K562 (cell line): ENCODE measurements at regions not wholly inside any gene's neighbourhood (a gene's known extent, or its start where the extent isn't known, plus 50 kb on each side); places are given as distances from the start of the nearest gene placed in this dataset.
"Not testable (repeated sequence)": the region's sequence is repeated elsewhere in the genome, so short reads cannot be mapped to it uniquely, and the experiment has no call there.

Experiments used
- ATAC-seq: fragments of 200-7000 bp; cut with Tn5 transposase; 3 replicates; pipeline ENCODE4 v1.9.1; 2020; ENCODE audit warnings: moderate library complexity
- BruUV-seq: library from RNA; stranded (reverse); fragments of 400-500 nt; replicated peaks from 2 replicates; lab custom pipeline; 2021; lab: Mats Ljungman, UMichigan
- CTCF ChIA-PET: fragments of 300-600 bp; formaldehyde crosslinking; extraction: SDS; loops from one replicate; lab custom pipeline; 2021; ENCODE audit warnings: low intra/inter-chr PET ratio; lab: Yijun Ruan, JAX
- POLR2A ChIA-PET: fragments of 300-600, 350-650 bp; sonication (Branson Sonifier 250); formaldehyde crosslinking; extraction: SDS; loops from one replicate; lab custom pipeline; 2021; ENCODE audit warnings: antibody characterized with exemption, inconsistent platforms; lab: Yijun Ruan, JAX
- DNase-seq, 4 experiments: peaks; one replicate each; pipeline versions ENCODE4 v3.0.0 to v3.0.0-alpha.2; 2011 to 2018; ENCODE audit warnings: low spot score in 3 of 4, mixed read lengths in 3 of 4; ENCODE audit errors: extremely low read depth in 1 of 4
- FAIRE-seq: peaks from 2 replicates; lab custom pipeline; 2011; peaks lifted over from hg19 to GRCh38; lab: Jason Lieb, UNC
- H2AFZ ChIP-seq: 2 replicates; pipeline ENCODE4 v1.6.0; 2011; ENCODE audit warnings: low read depth, low read length, control low read depth, inconsistent platforms
- H3K27ac ChIP-seq: fragments of 200-600 bp; 3 replicates; pipeline ENCODE4 v1.8.0; 2011; ENCODE audit warnings: low read depth, mild to moderate bottlenecking, control low read depth, inconsistent platforms, low read length, moderate library complexity, mixed read lengths; ENCODE audit errors: extremely low read depth
- H3K27me3 ChIP-seq, 2 experiments: fragments of 300-600 bp in 1 of 2; 2 replicates in 1 of 2; 3 replicates in 1 of 2; pipeline versions ENCODE4 v1.6.0 to v1.8.0; 2011; ENCODE audit warnings: inconsistent platforms in 2 of 2, low read length in 2 of 2, mild to moderate bottlenecking in 1 of 2, mixed read lengths in 1 of 2, moderate library complexity in 1 of 2; ENCODE audit not compliant: control insufficient read depth in 2 of 2, insufficient read depth in 2 of 2
- H3K36me3 ChIP-seq: fragments of 300-600 bp; 3 replicates; pipeline ENCODE4 v1.8.0; 2011; ENCODE audit warnings: mild to moderate bottlenecking, low read length, inconsistent platforms; ENCODE audit not compliant: control insufficient read depth, insufficient read depth
- H3K4me1 ChIP-seq, 2 experiments: fragments of 200-600 bp in 1 of 2; replicated peaks in 1 of 2; 2 replicates in 1 of 2; 3 replicates in 1 of 2; pipeline versions ENCODE4 v1.5.1 to v1.8.0; 2011; ENCODE audit warnings: inconsistent platforms in 2 of 2, low read length in 2 of 2, mild to moderate bottlenecking in 1 of 2, mixed read lengths in 1 of 2, moderate library complexity in 1 of 2; ENCODE audit not compliant: control insufficient read depth in 2 of 2, insufficient read depth in 2 of 2
- H3K4me2 ChIP-seq: 2 replicates; pipeline ENCODE4 v1.6.1; 2011; ENCODE audit warnings: low read length, control low read depth, inconsistent platforms, mixed read lengths; ENCODE audit not compliant: insufficient read depth
- H3K4me3 ChIP-seq: fragments of 200-600 bp; sonication (generic), shearing (Covaris generic); 2 replicates; pipeline ENCODE4 v1.5.1; 2016; ENCODE audit warnings: control low read depth, inconsistent platforms
- H3K79me2 ChIP-seq: fragments of 200-600 bp; 3 replicates; pipeline ENCODE4 v1.8.0; 2011; ENCODE audit warnings: low read length, inconsistent platforms; ENCODE audit not compliant: control insufficient read depth, insufficient read depth
- H3K9ac ChIP-seq, 2 experiments: 2 replicates each; pipeline versions ENCODE4 v1.6.0 to v1.6.1; 2011; ENCODE audit warnings: low read depth in 2 of 2, low read length in 2 of 2, control low read depth in 1 of 2, inconsistent platforms in 1 of 2, mild to moderate bottlenecking in 1 of 2, mixed read lengths in 1 of 2; ENCODE audit not compliant: insufficient read depth in 1 of 2
- H3K9me1 ChIP-seq: one replicate; pipeline ENCODE4 v1.6.0; 2011; ENCODE audit warnings: inconsistent platforms, mild to moderate bottlenecking, low read length, moderate library complexity; ENCODE audit not compliant: control insufficient read depth, insufficient read depth
- H3K9me3 ChIP-seq: replicated peaks from 2 replicates; pipeline ENCODE4 v1.5.1; 2011; ENCODE audit warnings: low read depth, low read length, inconsistent platforms; ENCODE audit not compliant: control insufficient read depth, insufficient read depth
- H4K20me1 ChIP-seq: replicated peaks from 2 replicates; pipeline ENCODE4 v1.6.1; 2011; ENCODE audit warnings: low read length, inconsistent platforms, mixed read lengths; ENCODE audit not compliant: control insufficient read depth, insufficient read depth
- YBX1 ChIP-seq: fragments of 450-650 bp; IDR thresholded peaks from 2 replicates; pipeline ENCODE4 v1.7.1; 2016; ENCODE audit warnings: mild to moderate bottlenecking
- ZNF146 ChIP-seq: IDR thresholded peaks from one replicate; pipeline ENCODE4 v1.6.1; 2018; ENCODE audit warnings: missing compliant biosample characterization; ENCODE audit not compliant: unreplicated experiment
- ZNF197 ChIP-seq: fragments of 200-800 bp; sonication (Bioruptor generic); IDR thresholded peaks from 2 replicates; pipeline ENCODE4 v1.6.1; 2016; ENCODE audit warnings: low read depth, missing genetic modification characterization, missing compliant biosample characterization
- ZNF318 ChIP-seq, 2 experiments: fragments of 450-650 bp; IDR thresholded peaks; 2 replicates each; pipeline ENCODE4 v1.6.1; 2016; ENCODE audit warnings: mild to moderate bottlenecking in 2 of 2, borderline replicate concordance in 1 of 2, low read depth in 1 of 2, moderate library complexity in 1 of 2
- WGBS: fragments of 100-300 bp; shearing (Covaris generic); methylation state at CpG from one replicate; pipeline ENCODE4 v1.1.6; 2016; ENCODE audit warnings: low coverage, mixed read lengths; ENCODE audit not compliant: insufficient coverage; ENCODE audit errors: missing lambda C conversion rate; 5-methylcytosine and 5-hydroxymethylcytosine counted together
- in situ Hi-C: fragments of 300-500 bp; cut with MboI; formaldehyde crosslinking; loops from 4 replicates; pipeline ENCODE4 v1.15.0; 2018; ENCODE audit warnings: inconsistent platforms, mixed read lengths
- intact Hi-C: fragments of 100-400 bp; cut with micrococcal nuclease; formaldehyde crosslinking; loops from 2 replicates; pipeline ENCODE4 v1.14.2; 2022
- TF ChIP-seq, protein P1 (sequence below), 2 experiments: fragments of 450-650 bp in 1 of 2; sonication (generic) in 1 of 2; formaldehyde crosslinking; conservative IDR thresholded peaks; 2 replicates each; pipeline versions ENCODE4 v1.4.0 to v1.8.1; 2020 to 2022; ENCODE audit warnings: mild to moderate bottlenecking in 1 of 2, missing genetic modification reagents in 1 of 2

- TF ChIP-seq ZNF146 (CRISPR knock-in tag) = peak; percentile 61
- H2AFZ ChIP-seq, ATAC-seq, H3K4me1 ChIP-seq, H3K36me3 ChIP-seq, FAIRE-seq, H3K4me2 ChIP-seq, H3K4me3 ChIP-seq, intact Hi-C loops, DNase-seq, in situ Hi-C loops, H3K27me3 ChIP-seq, H4K20me1 ChIP-seq, H3K27ac ChIP-seq, H3K9ac ChIP-seq, H3K9me3 ChIP-seq, CTCF ChIA-PET, H3K79me2 ChIP-seq, H3K9me1 ChIP-seq, BruUV-seq: not testable (repeated sequence)
- 8% methylated on average over 2 of the region's 2 CpGs for WGBS
- POLR2A ChIA-PET = interaction anchor here (0.6 kb wide), 1 partner anchor 323 kb away, joined by 3 read pairs; no protein-coding TSS in a partner anchor
Observed at GRCh38 chr4:138456349-138456748, 214.2 kb upstream of the SLC7A11 start.

DNA sequence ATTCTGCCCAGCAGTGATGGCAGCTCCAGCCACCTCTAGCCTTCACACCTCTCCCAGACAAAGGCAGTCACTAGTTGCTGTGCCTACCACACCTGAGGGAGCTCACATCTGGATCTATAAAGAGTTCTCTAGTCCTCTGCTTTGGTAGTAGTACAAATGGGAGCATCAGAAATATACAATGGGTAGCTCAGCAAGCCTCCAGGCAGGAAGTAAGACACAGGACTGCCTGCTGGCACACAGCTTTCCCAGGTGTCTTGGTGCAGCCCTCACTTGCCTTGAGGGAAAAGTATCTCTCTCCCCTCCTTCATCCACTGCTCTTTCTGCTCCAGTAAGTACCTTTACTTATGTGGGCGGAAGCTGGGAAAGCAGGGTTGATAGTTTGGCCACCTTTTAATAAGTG, 212.9 kb upstream of the SLC7A11 start:
- no peaks in the 10 kb centered on the region; a peak in 1 of 5 replicates for H3K4me1 ChIP-seq
- POLR2A ChIA-PET = no interaction called here
- no peak overlapping the region for H3K4me2 ChIP-seq
- H3K9me3 ChIP-seq = no peaks in the 10 kb centered on the region
- CTCF ChIA-PET = no interaction called here
- WGBS = 59% methylated on average over 1 of the region's 1 CpG
- intact Hi-C loops (no loop called here), in situ Hi-C loops (no loop called here)
- no peak overlapping the region for H2AFZ ChIP-seq
- FAIRE-seq = no peak
- no peak overlapping the region for H3K27ac ChIP-seq
- H3K36me3 ChIP-seq = no peaks in the 10 kb centered on the region
- BruUV-seq = no TSS peak
- no peak for ATAC-seq
- H3K79me2 ChIP-seq = no peaks in the 10 kb centered on the region
- DNase-seq = no peak
- H3K4me3 ChIP-seq = no peak overlapping the region
- H3K9ac ChIP-seq = no peak overlapping the region
- H3K9me1 ChIP-seq = no peaks in the 10 kb centered on the region
- TF ChIP-seq, protein P1, sequence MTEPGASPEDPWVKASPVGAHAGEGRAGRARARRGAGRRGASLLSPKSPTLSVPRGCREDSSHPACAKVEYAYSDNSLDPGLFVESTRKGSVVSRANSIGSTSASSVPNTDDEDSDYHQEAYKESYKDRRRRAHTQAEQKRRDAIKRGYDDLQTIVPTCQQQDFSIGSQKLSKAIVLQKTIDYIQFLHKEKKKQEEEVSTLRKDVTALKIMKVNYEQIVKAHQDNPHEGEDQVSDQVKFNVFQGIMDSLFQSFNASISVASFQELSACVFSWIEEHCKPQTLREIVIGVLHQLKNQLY (CRISPR knock-in tag; conservative IDR thresholded peaks at IDR 0.05) = no peak
- TF ChIP-seq ZNF197 (CRISPR knock-in tag) = no peak
- TF ChIP-seq YBX1 = no peak
- TF ChIP-seq ZNF318 (IDR thresholded peaks at IDR 0.05; ENCODE audit: borderline replicate concordance in 1 of 2, low read depth in 1 of 2) = no peak
- H3K27me3 ChIP-seq = no peaks in the 10 kb centered on the region
- H4K20me1 ChIP-seq = no peaks in the 10 kb centered on the region
